ENCODE measurements at regions not wholly inside any gene's neighbourhood (a gene's known extent, or its start where the extent isn't known, plus 50 kb on each side); places are given as distances from the start of the nearest gene placed in this dataset.

- ChIA-PET RAD21 (ENCODE audit: unreplicated experiment) (no interaction called here), CTCF (interaction anchor here (1.5 kb wide), 1 partner anchor 15 kb away, joined by 3 read pairs; no protein-coding TSS in a partner anchor), POLR2A (no interaction called here), SMC1A (ENCODE audit: uncharacterized antibody, unreplicated experiment) (interaction anchor here (0.9 kb wide), 1 partner anchor 8 kb away, joined by 3 read pairs; no protein-coding TSS in a partner anchor)
- FAIRE-seq (no peak), ATAC-seq (no peak), DNase-seq (ENCODE audit: low read depth, low spot score) (no peak)
- WGBS (ENCODE audit: insufficient coverage, insufficient replicate concordance, low lambda C conversion rate, missing lambda C conversion rate), result 0% methylated on average over 2 of the region's 2 CpGs
- Histone ChIP-seq H3K4me2 (ENCODE audit: control insufficient read depth, insufficient read depth) (no peak overlapping the region), H3K36me3 (ENCODE audit: control insufficient read depth in 2 of 2, insufficient read depth in 2 of 2, low read length in 1 of 2) (no peaks in the 10 kb centered on the region), H4K20me1 (ENCODE audit: control insufficient read depth, insufficient read depth) (no peaks in the 10 kb centered on the region), H3K79me2 (ENCODE audit: control insufficient read depth, insufficient read depth, low read length) (no peaks in the 10 kb centered on the region), H3K9ac (ENCODE audit: control insufficient read depth, insufficient read depth, low read length) (no peak overlapping the region), H3K27ac (ENCODE audit: control insufficient read depth, insufficient read depth) (no peak overlapping the region), H3K9me3 (replicated peaks; ENCODE audit: control insufficient read depth, insufficient read depth, low read length) (no peaks in the 10 kb centered on the region), H2AFZ (ENCODE audit: control insufficient read depth, low read depth, low read length) (no peak overlapping the region), H3K4me1 (ENCODE audit: control insufficient read depth, insufficient read depth, low read length) (no peaks in the 10 kb centered on the region), H3K4me3 (no peak overlapping the region), H3K27me3 (replicated peaks in 1 of 2; ENCODE audit: control insufficient read depth in 2 of 2, insufficient read depth in 2 of 2, low read length in 1 of 2) (peaks cover 0 to 1% of the 10 kb centered on the region in 2 experiments; a peak in 2 of 4 replicates)
- intact Hi-C loops (cut with micrococcal nuclease; ENCODE audit: unreplicated experiment) (no loop called here), in situ Hi-C loops (cut with MboI) (no loop called here)
- TF ChIP-seq IKZF1 (conservative IDR thresholded peaks at IDR 0.05) (no peak), ZBTB4 (CRISPR knock-in tag; IDR thresholded peaks at IDR 0.05) (no peak), POLR2AphosphoS2 (IDR thresholded peaks at IDR 0.05; ENCODE audit: low read depth, low read length) (no peak), E2F4 (IDR thresholded peaks at IDR 0.05; ENCODE audit: low read depth, low read length) (no peak), SIX5 (IDR thresholded peaks at IDR 0.05; ENCODE audit: low read depth, low read length, severe bottlenecking) (no peak), RBBP5 (conservative IDR thresholded peaks at IDR 0.05) (no peak)
- BruUV-seq (replicated peaks), result no TSS peak
These were observed 159.8 kb downstream of the WNT5A start for GRCh38 chr3:55327131-55327920.

All from GM12878 (cell line).